B cell (primary cell): ENCODE measurements at regions not wholly inside any gene's neighbourhood (a gene's known extent, or its start where the extent isn't known, plus 50 kb on each side); places are given as distances from the start of the nearest gene placed in this dataset.

Source experiments
- ATAC-seq: fragments of 200-7000 bp; cut with Tn5 transposase; one replicate; pipeline ENCODE4 v1.10.0; 2021; ENCODE audit warnings: low read depth, mild to moderate bottlenecking, moderate number of reproducible peaks, moderate library complexity
- CTCF ChIA-PET: fragments of 350-600 bp; sonication (Branson Sonifier 250); formaldehyde crosslinking; loops from one replicate; lab custom pipeline; 2021; ENCODE audit warnings: antibody characterized with exemption, inconsistent platforms; lab: Charles Lee
- POLR2A ChIA-PET: fragments of 350-600 bp; sonication (Branson Sonifier 250); formaldehyde crosslinking; loops from one replicate; lab custom pipeline; 2021; ENCODE audit warnings: antibody characterized with exemption; lab: Charles Lee
- DNase-seq: peaks from one replicate; pipeline ENCODE4 v3.0.0; 2013
- H2AFZ ChIP-seq: 2 replicates; pipeline ENCODE4 v1.6.1; 2012; ENCODE audit warnings: mild to moderate bottlenecking, low read depth, low read length; ENCODE audit not compliant: insufficient read depth, poor library complexity, severe bottlenecking
- H3K27ac ChIP-seq, 2 donors: 1 replicate in 1 of 2; 2 replicates in 1 of 2; pipeline ENCODE4 v1.5.1; 2012 to 2013; ENCODE audit warnings: low read length in 2 of 2, mild to moderate bottlenecking in 2 of 2, moderate library complexity in 1 of 2
- H3K27me3 ChIP-seq, 4 experiments: fragments of 200-600 bp in 1 of 4; sonication (generic) in 1 of 4; replicated peaks in 1 of 4; 1 replicate in 2 of 4; 2 replicates in 2 of 4; pipeline versions ENCODE4 v1.6.1 to v1.7.0; 2013 to 2016; ENCODE audit warnings: low read length in 3 of 4, mild to moderate bottlenecking in 2 of 4, mixed read lengths in 1 of 4, moderate library complexity in 1 of 4; ENCODE audit not compliant: insufficient read depth in 4 of 4, control insufficient read depth in 3 of 4; ENCODE audit errors: control extremely low read depth in 1 of 4
- H3K36me3 ChIP-seq, 2 experiments: replicated peaks in 1 of 2; 1 replicate in 1 of 2; 2 replicates in 1 of 2; pipeline versions ENCODE4 v1.6.1 to v1.7.1; 2013; ENCODE audit warnings: low read length in 1 of 2; ENCODE audit not compliant: insufficient read depth in 2 of 2, control insufficient read depth in 1 of 2; ENCODE audit errors: control extremely low read depth in 1 of 2, extremely low read depth in 1 of 2
- H3K4me1 ChIP-seq, 2 donors: fragments of 200-600 bp in 1 of 2; sonication (generic) in 1 of 2; 1 replicate in 1 of 2; 2 replicates in 1 of 2; pipeline versions ENCODE4 v1.5.1 to v1.6.1; 2013 to 2017; ENCODE audit warnings: low read length in 2 of 2; ENCODE audit not compliant: control insufficient read depth in 2 of 2, insufficient read depth in 2 of 2
- H3K4me2 ChIP-seq: replicated peaks from 2 replicates; pipeline ENCODE3; 2012; ENCODE audit warnings: mild to moderate bottlenecking, low read depth, low read length; ENCODE audit not compliant: poor library complexity, severe bottlenecking
- H3K4me3 ChIP-seq, 5 experiments: fragments of 200-600 bp in 1 of 5; sonication (generic) in 1 of 5; 1 replicate in 3 of 5; 2 replicates in 2 of 5; pipeline versions ENCODE4 v1.5.1 to v1.7.0; 2011 to 2016; ENCODE audit warnings: low read length in 4 of 5, mild to moderate bottlenecking in 4 of 5, low read depth in 2 of 5, control low read depth in 1 of 5, moderate library complexity in 1 of 5; ENCODE audit not compliant: insufficient read depth in 1 of 5; ENCODE audit errors: control extremely low read depth in 1 of 5, extremely low read depth in 1 of 5
- H3K79me2 ChIP-seq: fragments of 200-600 bp; sonication (generic); one replicate; pipeline ENCODE4 v1.6.0; 2016; ENCODE audit warnings: low read length; ENCODE audit not compliant: control insufficient read depth, insufficient read depth
- H3K9ac ChIP-seq: fragments of 200-600 bp; sonication (generic); 2 replicates; pipeline ENCODE4 v1.6.1; 2017; ENCODE audit warnings: mild to moderate bottlenecking, low read length, moderate library complexity
- H3K9me3 ChIP-seq, 3 donors: one replicate each; pipeline versions ENCODE4 v1.6.1 to v1.7.1; 2013; ENCODE audit warnings: low read length in 2 of 3; ENCODE audit not compliant: control insufficient read depth in 2 of 3, insufficient read depth in 1 of 3; ENCODE audit errors: control extremely low read depth in 1 of 3
- H4K20me1 ChIP-seq: 2 replicates; pipeline ENCODE4 v1.6.0; 2012; ENCODE audit warnings: mild to moderate bottlenecking, low read length; ENCODE audit not compliant: insufficient read depth, control insufficient read depth, poor library complexity, severe bottlenecking
- H3K27ac Mint-ChIP-seq: one replicate; pipeline ENCODE4 v1.8.0; 2021; ENCODE audit warnings: mixed read lengths
- H3K27me3 Mint-ChIP-seq: one replicate; pipeline ENCODE4 v1.8.0; 2021; ENCODE audit warnings: mixed read lengths
- H3K4me1 Mint-ChIP-seq: one replicate; pipeline ENCODE4 v1.8.0; 2021; ENCODE audit warnings: mixed read lengths
- H3K4me3 Mint-ChIP-seq: one replicate; pipeline ENCODE4 v1.8.0; 2021; ENCODE audit warnings: mixed read lengths
- H3K9me3 Mint-ChIP-seq: one replicate; pipeline ENCODE4 v1.8.0; 2022; ENCODE audit warnings: mixed read lengths; ENCODE audit not compliant: insufficient read depth
- CTCF ChIP-seq: fragments of 200-600 bp; IDR thresholded peaks from one replicate; pipeline ENCODE4 v1.8.0; 2022; ENCODE audit warnings: antibody characterized with exemption, mild to moderate bottlenecking
- EZH2 ChIP-seq: IDR thresholded peaks from 2 replicates; pipeline ENCODE4 v1.6.1; 2012; ENCODE audit warnings: borderline replicate concordance, low read depth, mild to moderate bottlenecking, moderate library complexity, low read length; ENCODE audit not compliant: insufficient read depth, poor library complexity, severe bottlenecking
- WGBS: methylation state at CpG from one replicate; pipeline ENCODE4 v1.1.5; 2013; ENCODE audit warnings: missing lambda C conversion rate; ENCODE audit not compliant: insufficient coverage; 5-methylcytosine and 5-hydroxymethylcytosine counted together
- intact Hi-C: fragments of 100-400 bp; cut with micrococcal nuclease; formaldehyde crosslinking; loops from one replicate; pipeline ENCODE4 v1.10.0; 2022

GRCh38 chr1:185680453-185680852 is 53.7 kb upstream of the HMCN1 start:
- intact Hi-C loops, result loop anchor here (2.0 to 5.0 kb wide), 2 partner anchors 633 to 876 kb away; partner anchors contain the start of gene RNF2
- Histone ChIP-seq H3K4me3 (peak overlapping the region in 1 of 5 experiments; percentile 37), H3K4me2 (peak overlapping the region; percentile 62), H3K27ac (peak overlapping the region in 1 of 2 donors; percentile 7), H4K20me1 (no peaks in the 10 kb centered on the region), H3K9me3 (no peaks in the 10 kb centered on the region), H3K79me2 (no peaks in the 10 kb centered on the region), H2AFZ (peak overlapping the region; percentile 62), H3K4me1 (peaks cover 9 to 11% of the 10 kb centered on the region in 2 donors), H3K27me3 (peaks cover 0 to 2% (median 0%) of the 10 kb centered on the region in 4 experiments), H3K9ac (peak overlapping the region; percentile 37), H3K36me3 (no peaks in the 10 kb centered on the region)
- H3K27ac Mint-ChIP-seq, result peak overlapping the region; percentile 69
- 0% methylated on average over 2 of the region's 4 CpGs for WGBS
- H3K27me3 Mint-ChIP-seq, result no peaks in the 10 kb centered on the region
- H3K4me1 Mint-ChIP-seq, result peaks cover 21% of the 10 kb centered on the region
- CTCF ChIA-PET, result interaction anchor here (0.6 to 4.0 kb wide), 49 partner anchors 9 to 878 kb away, joined by 3 to 53 read pairs (median 4); partner anchors contain the start of genes IVNS1ABP and SWT1
- H3K4me3 Mint-ChIP-seq, result peak overlapping the region; percentile 46
- POLR2A ChIA-PET, result interaction anchor here (0.6 to 1.5 kb wide), 5 partner anchors 14 to 366 kb away, joined by 3 to 6 read pairs (median 3); partner anchors contain the start of gene IVNS1ABP
- DNase-seq, result peak; percentile 47
- no peaks in the 10 kb centered on the region for H3K9me3 Mint-ChIP-seq
- peak; percentile 31 for ATAC-seq
- TF ChIP-seq CTCF (no peak), EZH2 (no peak)

- ATAC-seq, result no peak
- intact Hi-C loops, result no loop called here
- Mint-ChIP-seq H3K4me3 (no peak overlapping the region), H3K4me1 (peaks cover 33% of the 10 kb centered on the region), H3K9me3 (no peaks in the 10 kb centered on the region), H3K27ac (no peak overlapping the region), H3K27me3 (no peaks in the 10 kb centered on the region)
- Histone ChIP-seq H3K27ac (no peak overlapping the region), H3K36me3 (no peaks in the 10 kb centered on the region), H3K4me2 (no peak overlapping the region), H4K20me1 (no peaks in the 10 kb centered on the region), H3K4me3 (no peak overlapping the region), H3K27me3 (no peaks in the 10 kb centered on the region), H3K9ac (no peak overlapping the region), H3K79me2 (no peaks in the 10 kb centered on the region), H3K9me3 (no peaks in the 10 kb centered on the region), H2AFZ (no peak overlapping the region), H3K4me1 (peaks cover 17 to 22% of the 10 kb centered on the region in 2 donors)
- 86% methylated on average over 2 of the region's 5 CpGs for WGBS
- no peak for DNase-seq
- TF ChIP-seq CTCF (no peak), EZH2 (no peak)
- ChIA-PET CTCF (interaction anchor here (1.2 to 4.0 kb wide), 13 partner anchors 8 to 521 kb away, joined by 3 to 53 read pairs (median 14); partner anchors contain the start of genes IVNS1ABP and SWT1), POLR2A (no interaction called here)
These were observed 55.0 kb upstream of the HMCN1 start for GRCh38 chr1:185679220-185679619.
